ENCODE measurements at regions not wholly inside any gene's neighbourhood (a gene's known extent, or its start where the extent isn't known, plus 50 kb on each side); places are given as distances from the start of the nearest gene placed in this dataset.

GRCh38 chr12:17609153-17609552 is 480.8 kb downstream of the RERGL start:
- TF ChIP-seq CTCF (IDR thresholded peaks at IDR 0.05), result no peak
- no peak for TF ChIP-seq POLR2A (IDR thresholded peaks at IDR 0.05)

All from right lobe of liver (tissue), 4 donors.